Fibroblast of gingiva (primary cell): ENCODE measurements at regions not wholly inside any gene's neighbourhood (a gene's known extent, or its start where the extent isn't known, plus 50 kb on each side); places are given as distances from the start of the nearest gene placed in this dataset.

ENCODE experiments used
- DNase-seq: peaks from one replicate; pipeline ENCODE4 v3.0.0-alpha.2; 2011; ENCODE audit warnings: low read depth

DNA sequence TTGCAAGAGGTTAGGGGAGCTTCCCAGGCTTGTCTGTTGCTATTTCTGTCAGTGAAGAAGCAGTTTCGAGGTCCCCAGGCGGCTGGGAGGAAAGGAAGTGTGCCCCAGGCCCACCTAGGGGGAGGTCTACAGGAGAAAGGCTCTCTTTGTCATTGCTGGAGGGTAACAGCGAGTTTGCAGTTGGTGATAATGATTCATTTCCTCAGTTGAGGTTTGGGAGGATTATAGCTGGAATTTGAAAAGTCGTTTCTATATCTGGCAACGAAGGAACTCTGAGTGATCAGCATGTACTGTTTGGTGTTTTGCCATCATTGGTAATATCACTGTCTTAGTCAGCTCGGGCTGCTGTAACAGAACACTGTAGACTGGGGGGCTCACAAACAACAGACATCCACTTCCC, 65.5 kb upstream of the UBE3A start:
- DNase-seq: no peak

DNA sequence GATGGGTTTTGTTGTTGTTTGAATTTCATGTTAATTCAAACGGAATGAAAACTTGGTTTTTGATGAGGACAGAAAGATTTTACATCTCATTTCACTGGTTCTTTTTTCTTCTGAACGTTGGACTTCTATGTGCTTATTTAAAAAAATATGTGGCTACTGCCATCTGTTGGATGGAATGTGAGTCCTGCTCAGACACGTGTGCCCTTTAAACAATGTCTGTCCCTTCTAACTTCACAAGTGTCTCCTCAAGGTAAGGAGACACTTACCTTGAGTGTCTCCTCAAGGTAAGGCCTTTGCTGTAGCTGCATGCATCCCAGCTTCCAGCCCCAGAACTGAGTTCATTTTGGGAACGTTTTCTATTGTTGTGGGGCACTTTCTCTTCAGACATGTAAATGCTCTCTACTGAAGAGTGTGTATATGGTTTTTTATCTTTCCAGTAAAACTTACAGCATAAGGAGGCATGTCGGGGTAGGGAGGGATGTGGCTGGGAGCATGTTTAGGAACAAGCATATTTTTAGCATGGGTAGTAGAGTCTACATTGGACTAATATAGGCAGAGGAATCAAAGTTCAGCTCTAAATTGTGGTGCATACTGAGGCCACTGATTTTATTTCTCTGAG, 63.1 kb upstream of the UBE3A start:
- DNase-seq: no peak

DNA sequence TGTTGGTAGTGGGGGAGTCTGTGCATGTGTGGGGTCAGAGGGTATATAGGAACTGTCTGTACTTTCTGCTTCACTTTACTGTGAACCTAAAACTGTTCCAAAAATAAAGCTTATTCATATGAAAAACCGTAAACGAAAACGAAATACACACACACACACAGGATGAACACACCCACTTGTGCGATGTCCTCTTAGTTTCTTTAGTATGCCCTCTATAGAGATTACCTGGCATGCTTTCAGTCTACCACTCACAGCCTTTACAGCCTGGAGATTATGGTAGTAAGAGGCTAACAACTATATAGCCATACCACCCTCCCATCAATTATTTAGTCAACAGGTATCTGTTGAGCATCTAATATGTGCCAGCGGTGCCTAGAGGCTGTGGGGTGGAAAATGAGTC, 60.0 kb upstream of the UBE3A start:
- no peak for DNase-seq

DNA sequence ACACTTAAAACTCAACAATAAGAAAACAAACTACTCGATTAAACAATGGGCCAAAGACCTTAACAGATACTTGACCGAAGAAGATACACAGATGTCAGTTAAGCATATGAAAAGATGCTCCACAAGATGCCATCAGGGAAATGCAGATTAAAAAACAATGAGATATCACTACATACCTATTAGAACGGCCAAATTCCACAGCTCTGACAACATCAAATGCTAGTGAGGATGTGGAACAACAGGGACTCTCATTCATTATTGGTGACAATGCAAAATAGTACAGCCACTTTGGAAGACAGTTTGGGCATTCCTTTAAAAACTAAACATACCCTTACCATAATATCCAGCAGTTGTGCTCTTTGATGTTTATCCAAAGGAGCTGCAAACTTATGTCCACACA, 59.1 kb upstream of the UBE3A start:
- DNase-seq: no peak

DNA sequence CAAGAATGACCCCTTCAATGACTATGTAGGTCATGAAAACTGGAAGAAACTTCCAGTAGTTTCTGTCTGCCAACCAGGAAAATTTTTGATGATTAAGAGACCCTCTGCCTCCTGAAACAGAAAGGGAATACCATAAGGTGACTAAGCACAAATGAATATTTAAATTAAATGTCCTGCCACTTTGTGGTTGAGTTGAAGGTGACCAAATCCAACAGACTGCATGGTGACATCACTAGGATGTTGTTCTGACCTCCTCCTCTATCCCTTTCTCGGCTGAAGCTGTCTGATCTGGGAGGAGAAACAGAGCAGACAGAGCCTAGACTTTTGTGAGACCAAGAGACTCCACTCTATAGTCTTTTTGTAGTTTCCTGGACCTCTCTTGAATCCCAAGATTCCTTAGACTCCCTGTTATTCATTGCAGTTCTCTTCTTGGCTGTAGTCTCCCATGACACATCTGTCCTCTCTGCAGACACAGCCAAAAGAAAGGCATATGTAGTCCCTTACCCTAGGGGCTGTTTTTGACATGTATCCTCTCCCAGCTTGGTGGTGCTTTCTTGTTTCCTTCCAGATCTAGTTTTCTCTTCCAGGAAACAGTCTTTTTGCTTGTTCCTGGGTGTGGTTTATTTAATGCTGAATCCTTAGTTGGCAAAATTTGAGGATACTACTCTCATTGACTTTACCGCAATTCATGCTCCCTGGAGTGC, 55.2 kb upstream of the UBE3A start:
- no peak for DNase-seq

DNA sequence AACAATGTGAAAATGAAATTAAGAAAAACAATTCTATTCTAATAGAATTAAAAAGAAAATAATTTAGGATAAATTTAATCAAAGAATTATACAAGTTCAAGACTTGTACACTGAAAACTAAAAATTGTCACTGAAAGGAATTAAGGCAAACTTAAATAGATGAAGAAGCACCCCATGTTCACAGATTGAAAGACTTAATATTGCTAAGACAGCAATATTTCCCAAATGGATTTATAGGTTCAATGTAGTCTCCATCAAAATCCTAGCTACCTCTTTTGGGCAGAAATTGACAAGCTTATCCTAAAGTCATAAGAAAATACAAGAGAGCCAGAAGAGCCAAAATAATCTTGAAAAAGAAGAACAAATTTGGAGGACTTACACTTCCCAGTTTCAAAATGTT, 53.5 kb upstream of the UBE3A start:
- no peak for DNase-seq
